ENCODE measurements at regions not wholly inside any gene's neighbourhood (a gene's known extent, or its start where the extent isn't known, plus 50 kb on each side); places are given as distances from the start of the nearest gene placed in this dataset.

DNA sequence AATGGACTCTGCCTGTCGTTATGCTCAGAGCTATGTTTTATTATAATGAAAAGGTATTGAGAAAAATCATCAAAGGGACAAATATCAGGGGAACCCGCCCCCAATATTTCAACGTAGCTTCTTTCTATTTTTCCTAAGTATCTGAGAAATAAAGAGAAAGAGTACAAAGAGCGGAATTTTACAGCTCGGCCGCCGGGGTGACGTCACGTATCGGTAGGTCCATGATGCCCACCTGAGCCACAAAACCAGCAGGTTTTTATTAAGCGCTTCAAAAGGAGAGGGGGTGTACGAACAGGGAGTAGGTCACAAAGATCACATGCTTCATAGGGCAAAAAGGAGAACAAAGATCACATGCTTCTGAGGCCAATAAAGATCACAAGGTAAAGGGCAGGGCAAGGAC lies 281.6 kb upstream of the POM121L12 start:
- DNase-seq (ENCODE audit: low read depth) (no peak), FAIRE-seq (no peak)
- H3K4me1 Mint-ChIP-seq (ENCODE audit: low read depth, unreplicated experiment), result no peaks in the 10 kb centered on the region
- Histone ChIP-seq H3K27ac (ENCODE audit: low read depth, low read length) (no peak overlapping the region), H3K4me3 (ENCODE audit: insufficient read depth, low read depth, low read length) (no peak overlapping the region), H4K20me1 (ENCODE audit: insufficient read depth, low read length) (no peaks in the 10 kb centered on the region), H3K79me2 (ENCODE audit: insufficient read depth, low read length) (no peaks in the 10 kb centered on the region), H3K9ac (ENCODE audit: low read length) (no peak overlapping the region), H3K9me3 (ENCODE audit: insufficient read depth, low read depth, low read length) (no peaks in the 10 kb centered on the region), H3K4me1 (ENCODE audit: insufficient read depth, low read length) (no peaks in the 10 kb centered on the region), H2AFZ (ENCODE audit: low read depth, low read length) (no peak overlapping the region), H3K4me2 (ENCODE audit: low read length) (no peak overlapping the region), H3K36me3 (ENCODE audit: insufficient read depth, low read length) (no peaks in the 10 kb centered on the region), H3K27me3 (ENCODE audit: insufficient read depth, low read length) (no peaks in the 10 kb centered on the region)
- TF ChIP-seq, protein P1, sequence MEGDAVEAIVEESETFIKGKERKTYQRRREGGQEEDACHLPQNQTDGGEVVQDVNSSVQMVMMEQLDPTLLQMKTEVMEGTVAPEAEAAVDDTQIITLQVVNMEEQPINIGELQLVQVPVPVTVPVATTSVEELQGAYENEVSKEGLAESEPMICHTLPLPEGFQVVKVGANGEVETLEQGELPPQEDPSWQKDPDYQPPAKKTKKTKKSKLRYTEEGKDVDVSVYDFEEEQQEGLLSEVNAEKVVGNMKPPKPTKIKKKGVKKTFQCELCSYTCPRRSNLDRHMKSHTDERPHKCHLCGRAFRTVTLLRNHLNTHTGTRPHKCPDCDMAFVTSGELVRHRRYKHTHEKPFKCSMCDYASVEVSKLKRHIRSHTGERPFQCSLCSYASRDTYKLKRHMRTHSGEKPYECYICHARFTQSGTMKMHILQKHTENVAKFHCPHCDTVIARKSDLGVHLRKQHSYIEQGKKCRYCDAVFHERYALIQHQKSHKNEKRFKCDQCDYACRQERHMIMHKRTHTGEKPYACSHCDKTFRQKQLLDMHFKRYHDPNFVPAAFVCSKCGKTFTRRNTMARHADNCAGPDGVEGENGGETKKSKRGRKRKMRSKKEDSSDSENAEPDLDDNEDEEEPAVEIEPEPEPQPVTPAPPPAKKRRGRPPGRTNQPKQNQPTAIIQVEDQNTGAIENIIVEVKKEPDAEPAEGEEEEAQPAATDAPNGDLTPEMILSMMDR (IDR thresholded peaks at IDR 0.05; ENCODE audit: insufficient read depth, low read depth, low read length), result no peak
- no peak for TF ChIP-seq EZH2 (IDR thresholded peaks at IDR 0.05; ENCODE audit: insufficient read depth, low read length)
- no peaks in the 10 kb centered on the region for H3K9me3 Mint-ChIP-seq (ENCODE audit: unreplicated experiment)
- H3K4me3 Mint-ChIP-seq (ENCODE audit: unreplicated experiment), result no peak overlapping the region
- no peaks in the 10 kb centered on the region for H3K27me3 Mint-ChIP-seq (ENCODE audit: low read depth, unreplicated experiment)
- H3K27ac Mint-ChIP-seq (ENCODE audit: unreplicated experiment), result no peak overlapping the region
- no peaks in the 10 kb centered on the region for H3K36me3 Mint-ChIP-seq (ENCODE audit: low read depth, unreplicated experiment)

DNA sequence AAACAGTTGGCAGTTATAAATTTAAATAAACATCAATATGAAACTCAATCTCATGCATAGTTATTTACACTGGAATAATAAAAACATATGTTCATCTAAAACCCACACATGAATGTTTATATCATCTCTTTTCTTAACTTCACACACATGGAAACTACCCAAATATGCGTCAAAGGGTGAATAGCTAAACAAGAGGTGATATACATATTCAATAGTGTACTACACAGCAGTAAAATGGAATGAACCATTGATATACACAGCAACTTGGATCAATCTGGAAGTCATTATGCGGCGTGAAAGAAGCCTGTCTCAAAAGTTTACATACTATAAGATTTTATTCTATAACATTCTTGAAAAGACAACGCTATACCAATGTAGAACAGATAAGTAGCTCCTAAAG lies 282.5 kb upstream of the POM121L12 start:
- Histone ChIP-seq H3K9ac (ENCODE audit: low read length) (no peak overlapping the region), H3K4me2 (ENCODE audit: low read length) (no peak overlapping the region), H4K20me1 (ENCODE audit: insufficient read depth, low read length) (no peaks in the 10 kb centered on the region), H3K36me3 (ENCODE audit: insufficient read depth, low read length) (no peaks in the 10 kb centered on the region), H3K4me3 (ENCODE audit: insufficient read depth, low read depth, low read length) (no peak overlapping the region), H3K27ac (ENCODE audit: low read depth, low read length) (no peak overlapping the region), H3K27me3 (ENCODE audit: insufficient read depth, low read length) (no peaks in the 10 kb centered on the region), H2AFZ (ENCODE audit: low read depth, low read length) (no peak overlapping the region), H3K79me2 (ENCODE audit: insufficient read depth, low read length) (no peaks in the 10 kb centered on the region), H3K9me3 (ENCODE audit: insufficient read depth, low read depth, low read length) (no peaks in the 10 kb centered on the region), H3K4me1 (ENCODE audit: insufficient read depth, low read length) (no peaks in the 10 kb centered on the region)
- TF ChIP-seq, protein P1 (IDR thresholded peaks at IDR 0.05; ENCODE audit: insufficient read depth, low read depth, low read length), result no peak
- TF ChIP-seq EZH2 (IDR thresholded peaks at IDR 0.05; ENCODE audit: insufficient read depth, low read length), result no peak
- H3K36me3 Mint-ChIP-seq (ENCODE audit: low read depth, unreplicated experiment), result no peaks in the 10 kb centered on the region
- DNase-seq (ENCODE audit: low read depth) (no peak), FAIRE-seq (no peak)
- H3K4me1 Mint-ChIP-seq (ENCODE audit: low read depth, unreplicated experiment), result no peaks in the 10 kb centered on the region
- H3K4me3 Mint-ChIP-seq (ENCODE audit: unreplicated experiment), result no peak overlapping the region
- no peaks in the 10 kb centered on the region for H3K9me3 Mint-ChIP-seq (ENCODE audit: unreplicated experiment)
- no peak overlapping the region for H3K27ac Mint-ChIP-seq (ENCODE audit: unreplicated experiment)
- H3K27me3 Mint-ChIP-seq (ENCODE audit: low read depth, unreplicated experiment), result no peaks in the 10 kb centered on the region

DNA sequence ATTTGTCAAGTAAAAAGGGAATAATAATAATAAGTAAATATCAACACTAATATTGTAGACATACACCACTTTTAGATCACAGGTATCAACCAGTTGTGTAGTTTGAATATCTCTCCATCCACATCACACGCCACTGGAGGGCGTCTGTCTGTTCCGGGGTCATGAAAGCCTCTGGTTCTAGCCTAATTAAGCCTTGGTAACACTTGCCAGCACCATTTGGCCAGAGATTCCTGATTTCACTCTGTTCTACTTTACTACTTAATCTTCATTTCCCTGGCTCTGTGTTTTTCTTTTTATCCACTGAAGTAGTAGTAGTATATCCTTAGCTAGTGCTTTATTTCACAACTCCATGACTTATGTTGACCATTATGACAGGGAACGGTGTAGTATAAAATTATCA lies 285.6 kb upstream of the POM121L12 start:
- Histone ChIP-seq H3K4me3 (ENCODE audit: insufficient read depth, low read depth, low read length) (no peak overlapping the region), H3K4me1 (ENCODE audit: insufficient read depth, low read length) (no peaks in the 10 kb centered on the region), H4K20me1 (ENCODE audit: insufficient read depth, low read length) (no peaks in the 10 kb centered on the region), H3K9ac (ENCODE audit: low read length) (no peak overlapping the region), H3K4me2 (ENCODE audit: low read length) (no peak overlapping the region), H3K9me3 (ENCODE audit: insufficient read depth, low read depth, low read length) (no peaks in the 10 kb centered on the region), H2AFZ (ENCODE audit: low read depth, low read length) (no peak overlapping the region), H3K27me3 (ENCODE audit: insufficient read depth, low read length) (no peaks in the 10 kb centered on the region), H3K36me3 (ENCODE audit: insufficient read depth, low read length) (no peaks in the 10 kb centered on the region), H3K27ac (ENCODE audit: low read depth, low read length) (no peak overlapping the region), H3K79me2 (ENCODE audit: insufficient read depth, low read length) (no peaks in the 10 kb centered on the region)
- H3K36me3 Mint-ChIP-seq (ENCODE audit: low read depth, unreplicated experiment), result no peaks in the 10 kb centered on the region
- no peaks in the 10 kb centered on the region for H3K4me1 Mint-ChIP-seq (ENCODE audit: low read depth, unreplicated experiment)
- DNase-seq (ENCODE audit: low read depth) (no peak), FAIRE-seq (no peak)
- no peaks in the 10 kb centered on the region for H3K9me3 Mint-ChIP-seq (ENCODE audit: unreplicated experiment)
- H3K4me3 Mint-ChIP-seq (ENCODE audit: unreplicated experiment), result no peak overlapping the region
- no peaks in the 10 kb centered on the region for H3K27me3 Mint-ChIP-seq (ENCODE audit: low read depth, unreplicated experiment)
- H3K27ac Mint-ChIP-seq (ENCODE audit: unreplicated experiment), result no peak overlapping the region
- TF ChIP-seq, protein P1 (IDR thresholded peaks at IDR 0.05; ENCODE audit: insufficient read depth, low read depth, low read length), result no peak
- TF ChIP-seq EZH2 (IDR thresholded peaks at IDR 0.05; ENCODE audit: insufficient read depth, low read length), result no peak

Measured in astrocyte (in vitro differentiated cells and primary cell).